HCT116 (cell line): ENCODE measurements at regions not wholly inside any gene's neighbourhood (a gene's known extent, or its start where the extent isn't known, plus 50 kb on each side); places are given as distances from the start of the nearest gene placed in this dataset.
"Not testable (repeated sequence)": the region's sequence is repeated elsewhere in the genome, so short reads cannot be mapped to it uniquely, and the experiment has no call there.

Source experiments
- ATAC-seq: fragments of 200-7000 bp; cut with Tn5 transposase; 2 replicates; pipeline ENCODE4 v1.9.1; 2020; ENCODE audit warnings: mild to moderate bottlenecking, moderate library complexity
- BruUV-seq: library from RNA; stranded (reverse); fragments of 400-500 nt; replicated peaks from 2 replicates; lab custom pipeline; 2021; lab: Mats Ljungman, UMichigan
- CTCF ChIA-PET: fragments of 300-600 bp; sonication (Branson Sonifier 250); formaldehyde crosslinking; loops from one replicate; lab custom pipeline; 2021; ENCODE audit warnings: antibody characterized with exemption; lab: Charles Lee
- POLR2A ChIA-PET: fragments of 300-600, 350-600 bp; sonication (Branson Sonifier 250); formaldehyde crosslinking; loops from one replicate; lab custom pipeline; 2021; ENCODE audit warnings: antibody characterized with exemption; lab: Charles Lee
- RAD21 ChIA-PET, 2 experiments: fragments of 300-600 bp; sonication (Branson Sonifier 250); formaldehyde crosslinking; loops; one replicate each; lab custom pipeline; 2023; ENCODE audit warnings: low total read pairs in 2 of 2; ENCODE audit not compliant: uncharacterized antibody in 2 of 2, unreplicated experiment in 2 of 2, low non-redundant PET in 1 of 2; lab: Charles Lee
- DNase-seq: peaks from one replicate; pipeline ENCODE4 v3.0.0-alpha.2; 2010; ENCODE audit warnings: low read depth, low spot score
- H2AFZ ChIP-seq: fragments of 200-600 bp; shearing (Covaris generic), sonication (generic); 2 replicates; pipeline ENCODE4 v1.6.1; 2017; ENCODE audit warnings: low read depth, mixed run types, mixed read lengths, antibody characterized with exemption, low read length; ENCODE audit not compliant: poor library complexity, severe bottlenecking
- H3K27ac ChIP-seq: 2 replicates; pipeline ENCODE4 v1.5.1; 2012; ENCODE audit warnings: low read depth, low read length
- H3K27me3 ChIP-seq: fragments of 200-600 bp; sonication (generic); 2 replicates; pipeline ENCODE4 v1.6.1; 2016; ENCODE audit warnings: mixed run types, low read length, mixed read lengths; ENCODE audit not compliant: insufficient read depth
- H3K36me3 ChIP-seq, 2 experiments: fragments of 200-500 bp in 1 of 2; fragments of 200-600 bp in 1 of 2; sonication (Bioruptor generic) in 1 of 2; sonication (generic) in 1 of 2; 2 replicates each; pipeline versions ENCODE4 v1.5.1 to v1.6.1; 2014 to 2016; ENCODE audit warnings: low read length in 2 of 2, inconsistent platforms in 1 of 2, mixed read lengths in 1 of 2, mixed run types in 1 of 2; ENCODE audit not compliant: insufficient read depth in 2 of 2, control insufficient read depth in 1 of 2
- H3K4me1 ChIP-seq, 2 experiments: fragments of 200-600 bp in 1 of 2; sonication (generic) in 1 of 2; 2 replicates each; pipeline versions ENCODE4 v1.5.1 to v1.6.1; 2012 to 2017; ENCODE audit warnings: low read length in 2 of 2, inconsistent platforms in 1 of 2, mild to moderate bottlenecking in 1 of 2, mixed read lengths in 1 of 2, mixed run types in 1 of 2, moderate library complexity in 1 of 2; ENCODE audit not compliant: insufficient read depth in 2 of 2, control insufficient read depth in 1 of 2
- H3K4me2 ChIP-seq: fragments of 200-600 bp; sonication (generic); 2 replicates; pipeline ENCODE4 v1.6.1; 2017; ENCODE audit warnings: mixed run types, low read length, mixed read lengths
- H3K4me3 ChIP-seq, 2 experiments: fragments of 200-600 bp in 1 of 2; sonication (generic) in 1 of 2; replicated peaks in 1 of 2; 2 replicates each; pipeline ENCODE4 v1.5.1; 2011 to 2016; ENCODE audit warnings: low read length in 2 of 2, control low read depth in 1 of 2, low read depth in 1 of 2, mild to moderate bottlenecking in 1 of 2, mixed read lengths in 1 of 2, mixed run types in 1 of 2
- H3K79me2 ChIP-seq: fragments of 200-600 bp; sonication (generic); 2 replicates; pipeline ENCODE4 v1.6.1; 2017; ENCODE audit warnings: mild to moderate bottlenecking, mixed run types, low read length, moderate library complexity, mixed read lengths; ENCODE audit not compliant: insufficient read depth
- H3K9ac ChIP-seq: fragments of 200-600 bp; sonication (generic); 2 replicates; pipeline ENCODE4 v1.6.1; 2016; ENCODE audit warnings: low read length, mixed read lengths
- H3K9me2 ChIP-seq: fragments of 200-600 bp; sonication (generic), shearing (Covaris generic); 2 replicates; pipeline ENCODE4 v1.6.1; 2017; ENCODE audit warnings: mixed run types, mild to moderate bottlenecking, moderate library complexity; ENCODE audit not compliant: insufficient read depth
- H3K9me3 ChIP-seq, 2 experiments: fragments of 200-500 bp in 1 of 2; fragments of 200-600 bp in 1 of 2; sonication (Bioruptor generic) in 1 of 2; sonication (generic) in 1 of 2; 2 replicates each; pipeline ENCODE4 v1.6.1; 2014 to 2017; ENCODE audit warnings: low read length in 2 of 2, mixed read lengths in 2 of 2, inconsistent platforms in 1 of 2, low read depth in 1 of 2, mild to moderate bottlenecking in 1 of 2, mixed run types in 1 of 2, moderate library complexity in 1 of 2; ENCODE audit not compliant: control insufficient read depth in 1 of 2, insufficient read depth in 1 of 2
- H4K20me1 ChIP-seq: fragments of 200-600 bp; sonication (generic), shearing (Covaris generic); 2 replicates; pipeline ENCODE4 v1.6.1; 2017; ENCODE audit warnings: mixed run types, mild to moderate bottlenecking, moderate library complexity; ENCODE audit not compliant: insufficient read depth
- intact Hi-C: fragments of 100-400 bp; cut with micrococcal nuclease; formaldehyde crosslinking; loops from 2 replicates; pipeline ENCODE4 v1.10.0; 2022

DNA sequence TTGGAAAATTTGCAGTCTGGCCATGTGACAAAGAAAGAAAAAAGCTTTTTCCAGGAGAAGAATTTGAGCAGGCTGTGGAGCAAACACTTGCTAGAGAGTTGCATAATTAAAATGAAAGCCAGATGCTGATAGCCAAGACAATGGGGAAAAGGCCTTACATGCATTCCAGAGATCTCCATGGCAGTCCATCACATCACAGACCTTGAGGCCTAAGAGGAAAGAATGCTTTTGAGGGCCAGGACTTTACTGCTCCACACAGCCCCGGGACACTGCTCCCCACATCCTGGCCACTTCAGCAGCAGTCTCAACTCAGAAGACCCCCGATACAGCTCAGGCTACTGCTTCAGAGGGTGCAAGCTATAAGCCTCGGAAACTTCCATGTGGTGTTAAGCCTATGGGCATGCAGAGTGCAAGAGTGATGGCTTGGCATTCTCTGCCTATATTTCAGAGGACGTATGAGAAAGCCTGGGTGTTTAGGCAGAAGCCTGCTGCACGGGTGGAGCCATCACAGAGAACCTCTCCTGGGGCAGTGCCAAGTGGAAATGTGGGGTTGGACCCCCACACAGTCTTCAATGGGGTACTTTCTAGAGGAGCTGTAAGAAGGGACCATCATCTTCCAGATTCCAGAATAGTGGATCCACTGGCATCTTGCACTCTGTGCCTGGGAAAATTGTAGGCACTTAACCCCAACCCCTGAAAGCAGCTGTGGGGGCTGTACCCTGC is 230.7 kb downstream of the POTEG start:
- DNase-seq, H3K36me3 ChIP-seq, H3K27ac ChIP-seq, H3K9ac ChIP-seq, H3K9me3 ChIP-seq, H4K20me1 ChIP-seq, H2AFZ ChIP-seq, H3K4me1 ChIP-seq, RAD21 ChIA-PET, H3K9me2 ChIP-seq, intact Hi-C loops, H3K4me3 ChIP-seq, BruUV-seq, H3K79me2 ChIP-seq, POLR2A ChIA-PET, H3K27me3 ChIP-seq, CTCF ChIA-PET, H3K4me2 ChIP-seq, ATAC-seq: not testable (repeated sequence)

DNA sequence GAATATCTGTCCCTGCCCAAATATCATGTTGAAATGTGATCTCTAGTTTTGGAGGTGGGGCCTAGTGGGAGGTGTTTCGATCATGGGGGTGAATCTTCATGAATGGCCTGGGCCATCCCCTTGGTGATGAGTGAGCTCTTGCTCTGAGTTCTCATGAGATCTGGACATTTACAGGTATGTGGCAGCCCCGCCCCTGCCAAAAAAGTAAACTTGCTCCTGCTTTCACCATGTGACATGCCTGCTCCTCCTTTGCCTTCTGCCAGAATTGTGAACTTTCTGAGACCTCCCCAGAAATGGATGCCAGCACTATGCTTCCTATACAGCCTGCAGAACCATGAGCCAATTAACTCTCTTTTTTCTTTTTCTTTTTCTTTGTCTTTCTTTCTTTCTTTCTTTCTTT is 229.3 kb downstream of the POTEG start:
- H3K4me2 ChIP-seq, RAD21 ChIA-PET, H3K27ac ChIP-seq, DNase-seq, H3K9me2 ChIP-seq, BruUV-seq, POLR2A ChIA-PET, H4K20me1 ChIP-seq, H3K79me2 ChIP-seq, intact Hi-C loops, H3K36me3 ChIP-seq, H3K4me1 ChIP-seq, H2AFZ ChIP-seq, H3K4me3 ChIP-seq, CTCF ChIA-PET, H3K9me3 ChIP-seq, ATAC-seq, H3K27me3 ChIP-seq, H3K9ac ChIP-seq: not testable (repeated sequence)

DNA sequence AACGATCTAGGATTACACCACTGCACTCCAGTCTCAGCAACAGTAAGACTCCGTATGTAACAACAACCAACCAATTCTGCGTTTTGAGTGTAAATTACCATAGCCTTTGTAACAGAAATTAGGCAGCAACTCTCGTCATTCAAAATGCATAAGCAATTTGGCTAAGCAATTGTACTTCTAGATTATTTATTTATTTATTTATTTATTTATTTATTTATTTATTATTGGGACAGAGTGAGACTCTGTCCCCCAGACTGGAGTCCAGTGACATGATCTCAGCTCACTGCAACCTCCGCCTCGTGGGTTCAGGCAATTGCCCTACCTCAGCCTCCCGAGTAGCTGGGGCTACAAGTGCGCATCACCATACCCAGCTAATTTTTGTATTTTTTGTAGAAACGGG is 217.7 kb downstream of the POTEG start:
- H3K27ac ChIP-seq, DNase-seq, H3K4me2 ChIP-seq, CTCF ChIA-PET, H3K4me1 ChIP-seq, intact Hi-C loops, BruUV-seq, H3K9me3 ChIP-seq, H4K20me1 ChIP-seq, H2AFZ ChIP-seq, H3K9ac ChIP-seq, H3K4me3 ChIP-seq, RAD21 ChIA-PET, POLR2A ChIA-PET, ATAC-seq, H3K9me2 ChIP-seq, H3K79me2 ChIP-seq, H3K36me3 ChIP-seq, H3K27me3 ChIP-seq: not testable (repeated sequence)

DNA sequence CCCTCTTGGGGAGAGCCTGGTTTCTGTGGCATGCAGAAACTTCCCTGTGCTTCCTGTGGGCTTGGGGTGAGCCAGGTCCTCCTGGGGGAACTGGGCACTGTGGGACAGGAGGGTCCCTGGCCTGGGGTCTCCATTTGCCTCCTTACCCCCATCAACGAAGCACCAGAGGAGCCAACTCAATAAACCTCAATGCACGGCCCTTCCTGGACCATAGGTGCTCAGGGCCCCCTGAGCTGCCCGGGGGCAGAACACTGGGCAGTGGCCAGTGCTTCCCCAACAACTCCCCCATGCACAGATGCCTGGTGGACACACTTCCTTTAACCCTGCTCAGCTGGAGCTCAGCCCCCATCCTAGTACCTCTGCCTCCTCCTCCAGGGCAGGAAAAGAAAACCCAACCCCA is 214.7 kb downstream of the POTEG start:
- H3K9ac ChIP-seq, H3K9me2 ChIP-seq, H3K27ac ChIP-seq, H3K9me3 ChIP-seq, DNase-seq, POLR2A ChIA-PET, H3K27me3 ChIP-seq, intact Hi-C loops, H3K79me2 ChIP-seq, H2AFZ ChIP-seq, H3K4me1 ChIP-seq, H3K36me3 ChIP-seq, ATAC-seq, BruUV-seq, RAD21 ChIA-PET, H3K4me2 ChIP-seq, H3K4me3 ChIP-seq, CTCF ChIA-PET, H4K20me1 ChIP-seq: not testable (repeated sequence)
